ENCODE measurements at regions not wholly inside any gene's neighbourhood (a gene's known extent, or its start where the extent isn't known, plus 50 kb on each side); places are given as distances from the start of the nearest gene placed in this dataset.

GRCh38 chr2:217305882-217306281 is 446.0 kb upstream of the TNP1 start:
- H3K36me3 ChIP-seq (replicated peaks in 1 of 2; ENCODE audit: control insufficient read depth in 1 of 2, insufficient read depth in 2 of 2, low read length in 2 of 2) = no peaks in the 10 kb centered on the region
- H4K20me1 ChIP-seq (ENCODE audit: insufficient read depth, low read length) = no peaks in the 10 kb centered on the region
- FAIRE-seq (no peak), ATAC-seq (no peak), DNase-seq (ENCODE audit: low spot score) (no peak)
- no peak overlapping the region for H3K27ac ChIP-seq (ENCODE audit: extremely low read length, insufficient read depth, low read length)
- H3K27me3 ChIP-seq (ENCODE audit: control insufficient read depth in 1 of 2, insufficient read depth in 2 of 2, low read length in 2 of 2) = peaks cover 0 to 8% of the 10 kb centered on the region in 2 experiments; a peak in 3 of 5 replicates
- 7% methylated on average over 3 of the region's 3 CpGs for WGBS (ENCODE audit: low lambda C conversion rate)
- no peak overlapping the region for H2AFZ ChIP-seq (ENCODE audit: low read length)
- H3K9ac ChIP-seq (ENCODE audit: insufficient read depth, low read depth, low read length) = no peak overlapping the region
- H3K9me3 ChIP-seq (ENCODE audit: low read length) = no peaks in the 10 kb centered on the region
- ChIA-PET POLR2A (no interaction called here), CTCF (ENCODE audit: low intra/inter-chr PET ratio, low total read pairs) (no interaction called here)
- H3K4me1 ChIP-seq (ENCODE audit: insufficient read depth, low read length) = no peaks in the 10 kb centered on the region
- H3K4me2 ChIP-seq (ENCODE audit: low read depth, low read length) = no peak overlapping the region
- H3K79me2 ChIP-seq (ENCODE audit: insufficient read depth, low read length) = no peaks in the 10 kb centered on the region
- no TSS peak for BruUV-seq (replicated peaks)
- no peak overlapping the region for H3K4me3 ChIP-seq (replicated peaks in 1 of 3; ENCODE audit: insufficient read depth in 1 of 3, low read depth in 2 of 3, low read length in 3 of 3)
- intact Hi-C loops (cut with micrococcal nuclease; ENCODE audit: unreplicated experiment) (no loop called here), in situ Hi-C loops (cut with HindIII; ENCODE audit: extremely low pct_ligation_motif_present, low pct_unique_long_range_greater_than_20kb) (no loop called here)
- TF ChIP-seq FOXO1 (CRISPR knock-in tag; IDR thresholded peaks at IDR 0.05) (no peak), ZNF770 (CRISPR knock-in tag; IDR thresholded peaks at IDR 0.05) (no peak), ZNF607 (CRISPR knock-in tag; IDR thresholded peaks at IDR 0.05; ENCODE audit: borderline replicate concordance) (no peak), ZNF557 (CRISPR knock-in tag; IDR thresholded peaks at IDR 0.05) (no peak), CCAR2 (optimal IDR thresholded peaks at IDR 0.05; ENCODE audit: low read depth, low read length) (no peak), POGZ (CRISPR knock-in tag; IDR thresholded peaks at IDR 0.05) (no peak), JARID2 (CRISPR knock-in tag; IDR thresholded peaks at IDR 0.05; ENCODE audit: insufficient replicate concordance) (no peak), ESRRA (CRISPR knock-in tag; IDR thresholded peaks at IDR 0.05; ENCODE audit: low read depth) (no peak), ZNF496 (CRISPR knock-in tag; IDR thresholded peaks at IDR 0.05; ENCODE audit: insufficient replicate concordance) (no peak), CSRNP2 (CRISPR knock-in tag; conservative IDR thresholded peaks at IDR 0.05; ENCODE audit: low read depth) (no peak)
